IMR-90 (cell line): ENCODE measurements at regions not wholly inside any gene's neighbourhood (a gene's known extent, or its start where the extent isn't known, plus 50 kb on each side); places are given as distances from the start of the nearest gene placed in this dataset.

Source experiments
- ATAC-seq: fragments of 200-7000 bp; cut with Tn5 transposase; 2 replicates; pipeline ENCODE4 v1.9.1; 2020; ENCODE audit warnings: low read depth, mild to moderate bottlenecking, moderate library complexity
- BruUV-seq: library from RNA; stranded (reverse); fragments of 400-500 nt; replicated peaks from 2 replicates; lab custom pipeline; 2021; lab: Mats Ljungman, UMichigan
- CTCF ChIA-PET: fragments of 300-600 bp; formaldehyde crosslinking; extraction: SDS; loops from one replicate; lab custom pipeline; 2021; ENCODE audit warnings: antibody characterized with exemption; lab: Yijun Ruan, JAX
- POLR2A ChIA-PET: fragments of 300-600 bp; sonication (Branson Sonifier 250); formaldehyde crosslinking; loops from one replicate; lab custom pipeline; 2022; ENCODE audit warnings: antibody characterized with exemption; ENCODE audit not compliant: unreplicated experiment; lab: Charles Lee
- DNase-seq: peaks from one replicate; pipeline ENCODE4 v3.0.0; 2013
- H2AFZ ChIP-seq: replicated peaks from 2 replicates; pipeline ENCODE3; 2013; ENCODE audit warnings: low read length, mild to moderate bottlenecking; ENCODE audit not compliant: poor library complexity
- H2AK5ac ChIP-seq: 2 replicates; pipeline ENCODE4 v1.6.1; 2013; ENCODE audit warnings: low read depth, low read length, inconsistent platforms
- H2AK9ac ChIP-seq: replicated peaks from 2 replicates; pipeline ENCODE3; 2013; ENCODE audit warnings: mild to moderate bottlenecking, low read depth, low read length, moderate library complexity; ENCODE audit not compliant: poor library complexity
- H2BK120ac ChIP-seq: 2 replicates; pipeline ENCODE4 v1.6.1; 2013; ENCODE audit warnings: low read depth, low read length, inconsistent platforms
- H2BK15ac ChIP-seq: 3 replicates; pipeline ENCODE4 v1.6.1; 2013; ENCODE audit warnings: low read depth, low read length, inconsistent platforms
- H2BK20ac ChIP-seq: 2 replicates; pipeline ENCODE4 v1.6.1; 2013; ENCODE audit warnings: low read depth, mild to moderate bottlenecking, inconsistent platforms, low read length, moderate library complexity
- H2BK5ac ChIP-seq: 2 replicates; pipeline ENCODE4 v1.6.1; 2013; ENCODE audit warnings: mild to moderate bottlenecking, low read depth, low read length, inconsistent platforms; ENCODE audit not compliant: poor library complexity, severe bottlenecking
- H3K14ac ChIP-seq: replicated peaks from 2 replicates; pipeline ENCODE4 v1.6.1; 2013; ENCODE audit warnings: low read depth, low read length, inconsistent platforms
- H3K18ac ChIP-seq: 2 replicates; pipeline ENCODE4 v1.6.1; 2013; ENCODE audit warnings: low read depth, low read length, control low read depth
- H3K23ac ChIP-seq: 2 replicates; pipeline ENCODE4 v1.6.1; 2013; ENCODE audit warnings: low read depth, low read length, inconsistent platforms
- H3K27ac ChIP-seq: 2 replicates; pipeline ENCODE4 v1.5.1; 2013; ENCODE audit warnings: mild to moderate bottlenecking, control low read depth, low read length; ENCODE audit not compliant: insufficient read depth
- H3K27me3 ChIP-seq: 2 replicates; pipeline ENCODE4 v1.6.1; 2013; ENCODE audit warnings: low read length; ENCODE audit not compliant: control insufficient read depth, insufficient read depth
- H3K36me3 ChIP-seq: 2 replicates; pipeline ENCODE4 v1.6.1; 2013; ENCODE audit warnings: low read length, mixed read lengths; ENCODE audit not compliant: control insufficient read depth, insufficient read depth
- H3K4ac ChIP-seq: 2 replicates; pipeline ENCODE4 v1.6.1; 2013; ENCODE audit warnings: low read depth, low read length, inconsistent platforms
- H3K4me1 ChIP-seq: 2 replicates; pipeline ENCODE4 v1.6.1; 2013; ENCODE audit warnings: low read length, mixed read lengths; ENCODE audit not compliant: control insufficient read depth, insufficient read depth
- H3K4me2 ChIP-seq: 2 replicates; pipeline ENCODE4 v1.6.1; 2013; ENCODE audit warnings: low read depth, mild to moderate bottlenecking, control low read depth, low read length, moderate library complexity
- H3K4me3 ChIP-seq: 2 replicates; pipeline ENCODE4 v1.5.1; 2013; ENCODE audit warnings: low read depth, mild to moderate bottlenecking, control low read depth, low read length, moderate library complexity; ENCODE audit not compliant: insufficient read depth
- H3K56ac ChIP-seq: 2 replicates; pipeline ENCODE4 v1.6.1; 2013; ENCODE audit warnings: low read length, inconsistent platforms; ENCODE audit not compliant: insufficient read depth; ENCODE audit errors: extremely low read depth
- H3K79me1 ChIP-seq, 2 experiments: 2 replicates each; pipeline ENCODE4 v1.6.1; 2013; ENCODE audit warnings: low read length in 2 of 2, inconsistent platforms in 1 of 2, low read depth in 1 of 2
- H3K9ac ChIP-seq: 2 replicates; pipeline ENCODE4 v1.6.1; 2013; ENCODE audit warnings: low read depth, low read length, control low read depth
- H3K9me1 ChIP-seq: 2 replicates; pipeline ENCODE4 v1.6.1; 2013; ENCODE audit warnings: low read length, inconsistent platforms; ENCODE audit not compliant: insufficient read depth
- H3K9me3 ChIP-seq: 2 replicates; pipeline ENCODE4 v1.6.1; 2013; ENCODE audit warnings: low read length; ENCODE audit not compliant: control insufficient read depth, insufficient read depth
- H4K20me1 ChIP-seq: 2 replicates; pipeline ENCODE4 v1.6.1; 2013; ENCODE audit warnings: low read length, inconsistent platforms; ENCODE audit not compliant: insufficient read depth
- H4K5ac ChIP-seq: 2 replicates; pipeline ENCODE4 v1.6.1; 2013; ENCODE audit warnings: mild to moderate bottlenecking, low read depth, low read length, control low read depth
- H4K8ac ChIP-seq, 2 experiments: 2 replicates each; pipeline ENCODE4 v1.6.1; 2013; ENCODE audit warnings: low read depth in 2 of 2, low read length in 2 of 2, control low read depth in 1 of 2, inconsistent platforms in 1 of 2
- H4K91ac ChIP-seq: 2 replicates; pipeline ENCODE4 v1.6.1; 2013; ENCODE audit warnings: low read depth, low read length, inconsistent platforms; ENCODE audit not compliant: insufficient read depth
- BHLHE40 ChIP-seq: fragments of 150-350 bp; IDR thresholded peaks from 2 replicates; pipeline ENCODE4 v1.6.1; 2016; ENCODE audit warnings: mild to moderate bottlenecking, low read depth, low read length
- CEBPB ChIP-seq: IDR thresholded peaks from 2 replicates; pipeline ENCODE4 v1.6.1; 2012; ENCODE audit warnings: low read depth, low read length, improper control_type of control experiment
- CHD1 ChIP-seq: IDR thresholded peaks from 2 replicates; pipeline ENCODE4 v1.6.1; 2012; ENCODE audit warnings: low read depth, low read length, improper control_type of control experiment
- FOS ChIP-seq: fragments of 150-350 bp; IDR thresholded peaks from 2 replicates; pipeline ENCODE4 v1.6.1; 2016; ENCODE audit warnings: low read depth, low read length
- MAFK ChIP-seq: IDR thresholded peaks from 2 replicates; pipeline ENCODE4 v1.6.1; 2012; ENCODE audit warnings: low read depth, low read length, improper control_type of control experiment
- MAZ ChIP-seq: IDR thresholded peaks from 2 replicates; pipeline ENCODE4 v1.6.1; 2012; ENCODE audit warnings: low read depth, mild to moderate bottlenecking, low read length, improper control_type of control experiment, moderate library complexity, borderline replicate concordance
- MXI1 ChIP-seq: IDR thresholded peaks from 2 replicates; pipeline ENCODE4 v1.6.1; 2012; ENCODE audit warnings: low read depth, mild to moderate bottlenecking, low read length, moderate library complexity, borderline replicate concordance
- NFE2L2 ChIP-seq: fragments of 150-350 bp; IDR thresholded peaks from 2 replicates; pipeline ENCODE4 v1.6.1; 2016; ENCODE audit warnings: low read depth, mild to moderate bottlenecking, low read length
- POLR2A ChIP-seq: IDR thresholded peaks from 2 replicates; pipeline ENCODE4 v1.6.1; 2012; ENCODE audit warnings: mild to moderate bottlenecking, low read depth, low read length
- RAD21 ChIP-seq: IDR thresholded peaks from 2 replicates; pipeline ENCODE4 v1.6.1; 2012; ENCODE audit warnings: low read length, improper control_type of control experiment
- RCOR1 ChIP-seq: IDR thresholded peaks from 2 replicates; pipeline ENCODE4 v1.6.1; 2012; ENCODE audit warnings: mild to moderate bottlenecking, low read length, improper control_type of control experiment; ENCODE audit not compliant: insufficient replicate concordance
- RFX5 ChIP-seq: IDR thresholded peaks from 2 replicates; pipeline ENCODE4 v1.8.0; 2012; ENCODE audit warnings: low read depth, mild to moderate bottlenecking, low read length, moderate library complexity
- SMC3 ChIP-seq: fragments of 150-350 bp; IDR thresholded peaks from 2 replicates; pipeline ENCODE4 v1.6.1; 2016; ENCODE audit warnings: low read depth, mild to moderate bottlenecking, antibody characterized with exemption, low read length, moderate library complexity
- USF2 ChIP-seq: fragments of 150-350 bp; IDR thresholded peaks from 2 replicates; pipeline ENCODE4 v1.6.1; 2017; ENCODE audit warnings: mild to moderate bottlenecking, antibody characterized with exemption, low read length, low read depth
- WGBS, 2 experiments: methylation state at CpG; one replicate each; pipeline versions ENCODE4 v1.1.5 to v1.1.7; 2013; ENCODE audit warnings: missing lambda C conversion rate in 2 of 2; ENCODE audit not compliant: insufficient read length in 1 of 2; ENCODE audit errors: extremely low coverage in 2 of 2; 5-methylcytosine and 5-hydroxymethylcytosine counted together
- dilution Hi-C: fragments of 300-500 bp; cut with HindIII; formaldehyde crosslinking; loops from one replicate; pipeline ENCODE4 v1.14.3; 2018; ENCODE audit warnings: low sequenced_read_pairs; ENCODE audit not compliant: unreplicated experiment
- in situ Hi-C: fragments of 300-500 bp; cut with MboI; formaldehyde crosslinking; loops from 3 replicates; pipeline ENCODE4 v1.14.3; 2019; ENCODE audit warnings: low sequenced_read_pairs, inconsistent platforms, mixed read lengths
- intact Hi-C: fragments of 100-400 bp; cut with micrococcal nuclease; formaldehyde crosslinking; loops from 2 replicates; pipeline ENCODE4 v1.10.0; 2022
- TF ChIP-seq, protein P1 (sequence below): conservative IDR thresholded peaks from 2 replicates; pipeline ENCODE4 v1.5.1; 2012; ENCODE audit warnings: mild to moderate bottlenecking, low read depth, low read length, improper control_type of control experiment
- TF ChIP-seq, protein P2 (sequence below): fragments of 150-350 bp; IDR thresholded peaks from 2 replicates; pipeline ENCODE4 v1.6.1; 2016; ENCODE audit warnings: low read depth, mild to moderate bottlenecking, low read length, moderate library complexity, borderline replicate concordance

DNA sequence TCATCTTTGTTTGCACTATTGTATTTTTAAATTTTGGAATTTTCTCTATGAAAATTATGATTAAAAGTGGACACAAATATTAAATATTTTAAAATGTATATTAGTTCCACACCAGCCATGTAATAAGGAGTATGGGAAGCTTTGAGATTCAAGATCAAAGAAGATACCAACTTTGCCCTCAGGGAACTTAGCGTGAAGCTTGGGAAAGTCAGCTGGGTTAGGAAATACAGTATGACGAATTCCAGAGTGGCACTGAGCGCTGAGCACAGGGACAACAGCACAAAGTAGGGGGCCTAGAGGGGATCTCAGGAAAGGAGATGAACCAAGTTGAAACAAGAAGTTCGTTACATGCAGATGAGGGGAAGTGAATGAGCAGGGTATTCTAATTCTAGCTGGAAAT, 76.9 kb upstream of the SHISA2 start:
- DNase-seq, result no peak
- 80% methylated on average over 3 of the region's 4 CpGs; no CpG with 5 or more reads in 1 of the 2 experiments for WGBS, 2 experiments
- CTCF ChIA-PET, result no interaction called here

More for the DNA sequence above, 76.9 kb upstream of the SHISA2 start:
- H3K4me3 ChIP-seq, result no peak overlapping the region
- ATAC-seq, result no peak
- no peak overlapping the region for H3K14ac ChIP-seq
- H3K4me2 ChIP-seq, result no peak overlapping the region
- no peaks in the 10 kb centered on the region for H3K79me1 ChIP-seq
- no peak overlapping the region for H4K5ac ChIP-seq
- no peaks in the 10 kb centered on the region for H3K4me1 ChIP-seq
- no peak overlapping the region for H4K91ac ChIP-seq
- no peaks in the 10 kb centered on the region for H3K9me1 ChIP-seq
- no peak overlapping the region for H3K4ac ChIP-seq
- no peaks in the 10 kb centered on the region for H3K36me3 ChIP-seq
- no peak overlapping the region for H3K27ac ChIP-seq
- POLR2A ChIA-PET, result no interaction called here
- no peak overlapping the region for H3K18ac ChIP-seq
- TF ChIP-seq BHLHE40 (no peak), RCOR1 (no peak), MXI1 (no peak), RAD21 (no peak), CHD1 (no peak), NFE2L2 (no peak), MAZ (no peak), FOS (no peak), POLR2A (no peak), MAFK (no peak), SMC3 (no peak), USF2 (no peak), CEBPB (no peak), RFX5 (no peak)
- TF ChIP-seq, protein P1, sequence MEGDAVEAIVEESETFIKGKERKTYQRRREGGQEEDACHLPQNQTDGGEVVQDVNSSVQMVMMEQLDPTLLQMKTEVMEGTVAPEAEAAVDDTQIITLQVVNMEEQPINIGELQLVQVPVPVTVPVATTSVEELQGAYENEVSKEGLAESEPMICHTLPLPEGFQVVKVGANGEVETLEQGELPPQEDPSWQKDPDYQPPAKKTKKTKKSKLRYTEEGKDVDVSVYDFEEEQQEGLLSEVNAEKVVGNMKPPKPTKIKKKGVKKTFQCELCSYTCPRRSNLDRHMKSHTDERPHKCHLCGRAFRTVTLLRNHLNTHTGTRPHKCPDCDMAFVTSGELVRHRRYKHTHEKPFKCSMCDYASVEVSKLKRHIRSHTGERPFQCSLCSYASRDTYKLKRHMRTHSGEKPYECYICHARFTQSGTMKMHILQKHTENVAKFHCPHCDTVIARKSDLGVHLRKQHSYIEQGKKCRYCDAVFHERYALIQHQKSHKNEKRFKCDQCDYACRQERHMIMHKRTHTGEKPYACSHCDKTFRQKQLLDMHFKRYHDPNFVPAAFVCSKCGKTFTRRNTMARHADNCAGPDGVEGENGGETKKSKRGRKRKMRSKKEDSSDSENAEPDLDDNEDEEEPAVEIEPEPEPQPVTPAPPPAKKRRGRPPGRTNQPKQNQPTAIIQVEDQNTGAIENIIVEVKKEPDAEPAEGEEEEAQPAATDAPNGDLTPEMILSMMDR, result no peak
- TF ChIP-seq, protein P2, sequence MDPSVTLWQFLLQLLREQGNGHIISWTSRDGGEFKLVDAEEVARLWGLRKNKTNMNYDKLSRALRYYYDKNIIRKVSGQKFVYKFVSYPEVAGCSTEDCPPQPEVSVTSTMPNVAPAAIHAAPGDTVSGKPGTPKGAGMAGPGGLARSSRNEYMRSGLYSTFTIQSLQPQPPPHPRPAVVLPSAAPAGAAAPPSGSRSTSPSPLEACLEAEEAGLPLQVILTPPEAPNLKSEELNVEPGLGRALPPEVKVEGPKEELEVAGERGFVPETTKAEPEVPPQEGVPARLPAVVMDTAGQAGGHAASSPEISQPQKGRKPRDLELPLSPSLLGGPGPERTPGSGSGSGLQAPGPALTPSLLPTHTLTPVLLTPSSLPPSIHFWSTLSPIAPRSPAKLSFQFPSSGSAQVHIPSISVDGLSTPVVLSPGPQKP, result no peak
- no peaks in the 10 kb centered on the region for H3K9me3 ChIP-seq
- no peak overlapping the region for H2BK20ac ChIP-seq
- no peak overlapping the region for H3K23ac ChIP-seq
- no peak overlapping the region for H4K8ac ChIP-seq
- no peak overlapping the region for H2BK120ac ChIP-seq
- H2AK9ac ChIP-seq, result no peak overlapping the region
- no peak overlapping the region for H2BK5ac ChIP-seq
- H2AFZ ChIP-seq, result no peak overlapping the region
- H3K9ac ChIP-seq, result no peak overlapping the region
- no peak overlapping the region for H3K56ac ChIP-seq
- no peaks in the 10 kb centered on the region for H3K27me3 ChIP-seq
- dilution Hi-C loops, result no loop called here
- no peak overlapping the region for H2BK15ac ChIP-seq
- no peaks in the 10 kb centered on the region for H4K20me1 ChIP-seq
- intact Hi-C loops, result no loop called here
- H2AK5ac ChIP-seq, result no peak overlapping the region
- no TSS peak for BruUV-seq
- in situ Hi-C loops, result no loop called here
